Transverse colon (tissue), 4 donors: ENCODE measurements at regions not wholly inside any gene's neighbourhood (a gene's known extent, or its start where the extent isn't known, plus 50 kb on each side); places are given as distances from the start of the nearest gene placed in this dataset.

Experiments
- DNase-seq: peaks from one replicate; pipeline ENCODE4 v3.0.0-alpha.2; 2019
- H3K27ac ChIP-seq, 4 donors: fragments of 200-600 bp; sonication (generic); 2 replicates each; pipeline ENCODE4 v1.5.1; 2016 to 2018; ENCODE audit warnings: inconsistent platforms in 4 of 4
- H3K27me3 ChIP-seq: fragments of 200-600 bp; sonication (generic); 2 replicates; pipeline ENCODE4 v1.5.1; 2017; ENCODE audit warnings: inconsistent platforms
- H3K36me3 ChIP-seq, 4 donors: fragments of 200-600 bp; sonication (generic); 2 replicates each; pipeline ENCODE4 v1.5.1; 2017 to 2019; ENCODE audit warnings: inconsistent platforms in 4 of 4
- H3K4me1 ChIP-seq, 4 donors: fragments of 200-600 bp; sonication (generic); 2 replicates each; pipeline ENCODE4 v1.5.1; 2017 to 2020; ENCODE audit warnings: inconsistent platforms in 4 of 4
- H3K4me3 ChIP-seq, 4 donors: fragments of 200-600 bp; sonication (generic); 1 replicate in 1 of 4; 2 replicates in 3 of 4; pipeline versions ENCODE4 v1.5.1 to v1.6.1; 2017 to 2019; ENCODE audit warnings: inconsistent platforms in 4 of 4
- H3K9me3 ChIP-seq, 2 donors: fragments of 200-600 bp; sonication (generic); 2 replicates each; pipeline ENCODE4 v1.5.1; 2017 to 2019; ENCODE audit warnings: inconsistent platforms in 2 of 2
- CTCF ChIP-seq, 5 experiments: fragments of 200-600 bp in 3 of 5; fragments of 450-650 bp in 2 of 5; sonication (generic) in 3 of 5; IDR thresholded peaks; 1 replicate in 2 of 5; 2 replicates in 3 of 5; pipeline ENCODE4 v1.5.1; 2016 to 2017; ENCODE audit warnings: antibody characterized with exemption in 5 of 5, inconsistent platforms in 3 of 5, mild to moderate bottlenecking in 2 of 5, moderate library complexity in 1 of 5
- EP300 ChIP-seq: sonication (generic); formaldehyde crosslinking; IDR thresholded peaks from one replicate; pipeline ENCODE4 v1.6.1; 2017; ENCODE audit warnings: antibody characterized with exemption, low read depth
- POLR2A ChIP-seq: fragments of 450-650 bp; IDR thresholded peaks from one replicate; pipeline ENCODE4 v1.6.1; 2016; ENCODE audit warnings: antibody characterized with exemption, mild to moderate bottlenecking, moderate library complexity
- POLR2AphosphoS5 ChIP-seq, 3 donors: sonication (generic); formaldehyde crosslinking; IDR thresholded peaks; one replicate each; pipeline ENCODE4 v1.6.1; 2016; ENCODE audit warnings: antibody characterized with exemption in 3 of 3
- WGBS, 2 donors: methylation state at CpG; one replicate each; pipeline ENCODE4 v1.1.5; 2018; ENCODE audit warnings: low coverage in 1 of 2; 5-methylcytosine and 5-hydroxymethylcytosine counted together
- in situ Hi-C, 4 donors: fragments of 200-750 bp; cut with MboI; loops; one replicate each; pipeline versions ENCODE4 v1.15.0 to v1.15.1; 2017; ENCODE audit warnings: low sequenced_read_pairs in 3 of 4, low pct_ligation_motif_present in 1 of 4, low pct_unique_long_range_greater_than_20kb in 1 of 4
- intact Hi-C: fragments of 100-400 bp; cut with DNase I; formaldehyde crosslinking; loops from one replicate; pipeline ENCODE4 v1.15.1; 2023; ENCODE audit warnings: low total_unique reads

DNA sequence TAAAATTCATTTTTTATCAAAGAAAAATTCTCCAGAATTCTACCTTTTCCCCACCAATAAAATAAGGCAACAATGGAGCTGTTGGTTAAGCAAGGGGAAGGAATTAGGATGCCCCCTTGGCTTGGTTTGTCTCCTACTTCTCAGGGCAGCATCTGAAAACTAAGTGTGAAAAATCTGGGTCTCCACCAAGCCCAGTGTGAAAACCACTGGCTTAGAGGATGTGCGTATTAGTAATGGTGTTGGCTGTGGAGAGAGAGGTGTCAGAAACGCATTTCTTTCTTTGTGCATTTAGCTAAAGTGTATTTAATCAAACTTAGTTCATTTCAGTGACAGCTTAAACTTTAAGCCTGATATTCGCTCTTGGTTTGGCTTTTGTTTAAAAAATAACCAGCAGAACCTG, 662.7 kb downstream of the MCTP2 start:
- no peaks in the 10 kb centered on the region for H3K9me3 ChIP-seq
- no peak overlapping the region for H3K4me3 ChIP-seq
- in situ Hi-C loops (no loop called here), intact Hi-C loops (no loop called here)
- H3K36me3 ChIP-seq: no peaks in the 10 kb centered on the region
- no peaks in the 10 kb centered on the region for H3K4me1 ChIP-seq
- WGBS, 2 donors: 75 to 77% methylated on average over 3 of the region's 3 CpGs
- no peaks in the 10 kb centered on the region for H3K27me3 ChIP-seq
- DNase-seq: no peak
- TF ChIP-seq EP300 (no peak), CTCF (IDR thresholded peaks at IDR 0.05) (no peak), POLR2A (no peak), POLR2AphosphoS5 (IDR thresholded peaks at IDR 0.05) (no peak)
- H3K27ac ChIP-seq: no peak overlapping the region

DNA sequence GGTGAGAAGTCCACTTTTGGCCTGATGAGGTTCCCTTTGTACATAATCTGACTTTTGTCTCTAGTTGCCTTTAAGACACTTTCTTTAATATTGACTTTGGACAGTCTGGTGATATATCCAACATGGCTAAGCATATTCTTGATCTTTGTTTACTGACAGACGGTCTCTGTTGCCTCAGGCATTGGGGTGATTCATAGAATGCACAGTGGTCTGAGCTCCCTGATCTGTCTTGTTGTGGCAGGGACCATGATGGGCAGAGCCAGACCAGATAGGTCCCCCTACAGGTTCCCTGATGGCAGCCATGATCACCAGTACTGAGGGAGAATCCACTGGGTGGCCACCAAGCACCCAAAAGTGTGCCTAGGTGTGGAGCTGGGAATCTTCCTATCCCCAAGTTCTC, 678.1 kb downstream of the MCTP2 start:
- Histone ChIP-seq H3K9me3 (peaks cover 4 to 6% of the 10 kb centered on the region in 2 donors), H3K27ac (no peak overlapping the region), H3K4me1 (no peaks in the 10 kb centered on the region), H3K4me3 (no peak overlapping the region), H3K36me3 (no peaks in the 10 kb centered on the region), H3K27me3 (no peaks in the 10 kb centered on the region)
- intact Hi-C loops: no loop called here
- TF ChIP-seq POLR2A (no peak), EP300 (no peak), POLR2AphosphoS5 (IDR thresholded peaks at IDR 0.05) (no peak), CTCF (IDR thresholded peaks at IDR 0.05) (no peak)
- no peak for DNase-seq
- in situ Hi-C loops: loop anchor here in 1 of 4 donors (25.0 kb wide), 1 partner anchor 97 kb away; no protein-coding TSS in a partner anchor
- WGBS, 2 donors: 77% methylated on average over 1 of the region's 1 CpG; no CpG with 5 or more reads in 1 of the 2 donors

DNA sequence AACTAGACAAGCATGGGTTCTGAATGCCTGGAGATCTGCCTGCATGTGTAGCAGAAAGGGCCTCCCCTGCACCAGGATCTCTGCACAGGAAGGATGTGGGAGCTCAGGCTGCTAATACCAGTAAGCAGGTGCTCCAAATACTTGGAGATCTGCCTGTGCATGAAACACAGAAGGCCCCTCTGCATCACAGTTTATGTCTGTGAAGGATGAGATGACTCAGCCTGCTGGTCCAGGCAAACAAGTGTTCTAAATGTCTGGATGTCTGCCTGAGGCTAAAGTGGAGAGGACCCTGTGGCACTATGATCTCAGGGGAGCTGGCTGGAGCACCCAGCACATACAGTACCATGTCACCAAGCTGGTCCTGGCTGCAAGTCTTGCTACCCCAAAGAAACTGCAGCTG, 678.8 kb downstream of the MCTP2 start:
- no peak overlapping the region for H3K4me3 ChIP-seq
- in situ Hi-C loops: loop anchor here in 1 of 4 donors (25.0 kb wide), 1 partner anchor 98 kb away; no protein-coding TSS in a partner anchor
- H3K4me1 ChIP-seq: no peaks in the 10 kb centered on the region
- H3K36me3 ChIP-seq: no peaks in the 10 kb centered on the region
- H3K27ac ChIP-seq: no peak overlapping the region
- peaks cover 4 to 6% of the 10 kb centered on the region in 2 donors for H3K9me3 ChIP-seq
- TF ChIP-seq POLR2AphosphoS5 (IDR thresholded peaks at IDR 0.05) (no peak), EP300 (no peak)
- intact Hi-C loops: no loop called here
- DNase-seq: no peak
- no peaks in the 10 kb centered on the region for H3K27me3 ChIP-seq

- 72 to 81% methylated on average over 2 to 3 of the region's 3 CpGs for WGBS, 2 donors
- H3K4me1 ChIP-seq: peaks cover 0 to 7% (median 0%) of the 10 kb centered on the region in 4 donors
- no peaks in the 10 kb centered on the region for H3K36me3 ChIP-seq
- in situ Hi-C loops (loop anchor here in 1 of 4 donors (25.0 kb wide), 1 partner anchor 100 kb away; no protein-coding TSS in a partner anchor), intact Hi-C loops (no loop called here)
- no peak for DNase-seq
- no peak overlapping the region for H3K4me3 ChIP-seq
- H3K27me3 ChIP-seq: no peaks in the 10 kb centered on the region
- TF ChIP-seq POLR2A: no peak
- no peak for TF ChIP-seq EP300
- TF ChIP-seq CTCF (IDR thresholded peaks at IDR 0.05): no peak
- TF ChIP-seq POLR2AphosphoS5 (IDR thresholded peaks at IDR 0.05): no peak
- H3K9me3 ChIP-seq: peaks cover 2 to 6% of the 10 kb centered on the region in 2 donors
- no peak overlapping the region for H3K27ac ChIP-seq
Measured at GRCh38 chr15:94912760-94913159, 681.4 kb downstream of the MCTP2 start.

GRCh38 chr15:94917068-94917467, 685.7 kb downstream of the MCTP2 start:
- intact Hi-C loops: no loop called here
- H3K27me3 ChIP-seq: no peaks in the 10 kb centered on the region
- H3K9me3 ChIP-seq: peaks cover 0 to 6% of the 10 kb centered on the region in 2 donors
- no peak for DNase-seq
- no peak overlapping the region for H3K4me3 ChIP-seq
- H3K4me1 ChIP-seq: peaks cover 0 to 7% (median 0%) of the 10 kb centered on the region in 4 donors
- 68 to 69% methylated on average over 5 of the region's 5 CpGs for WGBS, 2 donors
- no peak for TF ChIP-seq EP300
- TF ChIP-seq POLR2A: no peak
- no peak for TF ChIP-seq CTCF (IDR thresholded peaks at IDR 0.05)
- TF ChIP-seq POLR2AphosphoS5 (IDR thresholded peaks at IDR 0.05): no peak
- H3K27ac ChIP-seq: no peak overlapping the region
- in situ Hi-C loops: loop anchor here in 1 of 4 donors (25.0 kb wide), 1 partner anchor 105 kb away; no protein-coding TSS in a partner anchor
- H3K36me3 ChIP-seq: no peaks in the 10 kb centered on the region
